ENCODE measurements at regions not wholly inside any gene's neighbourhood (a gene's known extent, or its start where the extent isn't known, plus 50 kb on each side); places are given as distances from the start of the nearest gene placed in this dataset.

DNA sequence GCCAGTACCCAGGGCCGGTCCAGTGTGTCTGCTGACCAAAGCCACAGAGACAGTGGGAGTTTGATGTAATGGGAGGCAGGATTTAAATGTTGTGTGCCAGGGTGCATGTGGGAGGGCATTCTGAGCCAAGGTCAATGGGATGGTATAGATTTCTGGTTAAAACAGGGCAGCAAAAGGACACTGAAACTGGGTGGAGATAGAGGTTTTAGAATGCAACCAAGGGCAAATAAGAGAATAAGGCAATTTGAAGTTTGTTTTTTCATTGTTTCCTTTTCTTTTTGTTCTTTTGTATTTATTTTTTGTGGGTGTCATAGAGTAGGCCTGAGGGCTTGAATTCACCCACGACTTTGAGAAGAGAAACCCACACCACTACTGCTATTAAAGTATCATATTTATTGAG lies 65.5 kb upstream of the CLINT1 start:
- no peaks in the 10 kb centered on the region; the same call in 1 of the 2 replicates for H3K27me3 ChIP-seq (ENCODE audit: insufficient read depth, low read length)
- H3K36me3 ChIP-seq (ENCODE audit: insufficient read depth, low read length): no peaks in the 10 kb centered on the region
- no peaks in the 10 kb centered on the region for H3F3A ChIP-seq (ENCODE audit: insufficient read depth, low read length)
- peaks cover under 1% of the 10 kb centered on the region for H3K4me1 ChIP-seq (ENCODE audit: insufficient read depth, low read length, severe bottlenecking)
- H3K27ac ChIP-seq (ENCODE audit: low read depth, low read length, poor library complexity, severe bottlenecking): no peak overlapping the region
- H3K9ac ChIP-seq (ENCODE audit: low read length): no peak overlapping the region
- TF ChIP-seq CTCF (IDR thresholded peaks at IDR 0.05; ENCODE audit: low read length): no peak
- TF ChIP-seq EZH2 (IDR thresholded peaks at IDR 0.05; ENCODE audit: borderline replicate concordance, low read length): no peak
- H4K20me1 ChIP-seq (ENCODE audit: insufficient read depth, low read length): no peaks in the 10 kb centered on the region
- no peaks in the 10 kb centered on the region for H3K79me2 ChIP-seq (ENCODE audit: insufficient read depth, low read length)
- no peak overlapping the region for H3K4me3 ChIP-seq (ENCODE audit: low read depth, low read length, poor library complexity, severe bottlenecking)
- no peaks in the 10 kb centered on the region for H3K9me2 ChIP-seq (ENCODE audit: low read depth, low read length)
- H2AFZ ChIP-seq (ENCODE audit: low read length): no peak overlapping the region
- H3K4me2 ChIP-seq (ENCODE audit: low read length): no peak overlapping the region
- no peaks in the 10 kb centered on the region for H3K9me3 ChIP-seq (ENCODE audit: low read length)

DNA sequence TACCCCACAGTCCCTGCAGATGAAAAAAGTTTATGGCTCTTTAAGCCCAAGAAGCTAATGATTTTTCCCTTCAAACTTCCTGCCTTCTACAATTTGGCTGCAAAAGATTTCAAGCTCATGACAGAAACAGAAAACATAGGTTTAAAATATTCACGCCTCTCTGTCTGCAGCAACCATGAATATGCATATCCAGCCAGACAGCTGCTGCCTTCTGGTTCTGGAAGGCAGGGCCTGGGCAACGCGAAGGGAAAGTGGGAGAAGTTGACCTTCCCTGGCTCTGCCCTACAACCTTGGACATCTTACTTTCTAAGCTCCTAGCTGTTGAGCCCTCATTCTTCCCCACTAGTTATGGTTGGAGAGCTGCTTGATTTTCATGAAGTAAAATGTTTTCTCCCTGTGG lies 64.8 kb upstream of the CLINT1 start:
- no peaks in the 10 kb centered on the region for H3K9me2 ChIP-seq (ENCODE audit: low read depth, low read length)
- no peaks in the 10 kb centered on the region; the same call in 1 of the 2 replicates for H3K27me3 ChIP-seq (ENCODE audit: insufficient read depth, low read length)
- H3K4me2 ChIP-seq (ENCODE audit: low read length): no peak overlapping the region
- no peak overlapping the region for H3K9ac ChIP-seq (ENCODE audit: low read length)
- H3K4me3 ChIP-seq (ENCODE audit: low read depth, low read length, poor library complexity, severe bottlenecking): no peak overlapping the region
- H3K27ac ChIP-seq (ENCODE audit: low read depth, low read length, poor library complexity, severe bottlenecking): no peak overlapping the region
- peaks cover 8% of the 10 kb centered on the region for H3K4me1 ChIP-seq (ENCODE audit: insufficient read depth, low read length, severe bottlenecking)
- H3F3A ChIP-seq (ENCODE audit: insufficient read depth, low read length): no peaks in the 10 kb centered on the region
- H3K9me3 ChIP-seq (ENCODE audit: low read length): no peaks in the 10 kb centered on the region
- no peaks in the 10 kb centered on the region for H3K79me2 ChIP-seq (ENCODE audit: insufficient read depth, low read length)
- TF ChIP-seq EZH2 (IDR thresholded peaks at IDR 0.05; ENCODE audit: borderline replicate concordance, low read length) (no peak), CTCF (IDR thresholded peaks at IDR 0.05; ENCODE audit: low read length) (no peak)
- H2AFZ ChIP-seq (ENCODE audit: low read length): no peak overlapping the region
- no peaks in the 10 kb centered on the region for H4K20me1 ChIP-seq (ENCODE audit: insufficient read depth, low read length)
- H3K36me3 ChIP-seq (ENCODE audit: insufficient read depth, low read length): no peaks in the 10 kb centered on the region

- TF ChIP-seq EZH2 (IDR thresholded peaks at IDR 0.05; ENCODE audit: borderline replicate concordance, low read length) (no peak), CTCF (IDR thresholded peaks at IDR 0.05; ENCODE audit: low read length) (no peak)
- H3K27me3 ChIP-seq (ENCODE audit: insufficient read depth, low read length): no peaks in the 10 kb centered on the region; the same call in 1 of the 2 replicates
- H4K20me1 ChIP-seq (ENCODE audit: insufficient read depth, low read length): no peaks in the 10 kb centered on the region
- H3K27ac ChIP-seq (ENCODE audit: low read depth, low read length, poor library complexity, severe bottlenecking): no peak overlapping the region
- H3F3A ChIP-seq (ENCODE audit: insufficient read depth, low read length): no peaks in the 10 kb centered on the region
- no peaks in the 10 kb centered on the region for H3K9me3 ChIP-seq (ENCODE audit: low read length)
- H2AFZ ChIP-seq (ENCODE audit: low read length): no peak overlapping the region
- H3K36me3 ChIP-seq (ENCODE audit: insufficient read depth, low read length): no peaks in the 10 kb centered on the region
- no peak overlapping the region for H3K4me2 ChIP-seq (ENCODE audit: low read length)
- H3K79me2 ChIP-seq (ENCODE audit: insufficient read depth, low read length): no peaks in the 10 kb centered on the region
- H3K9ac ChIP-seq (ENCODE audit: low read length): no peak overlapping the region
- H3K4me3 ChIP-seq (ENCODE audit: low read depth, low read length, poor library complexity, severe bottlenecking): no peak overlapping the region
- H3K4me1 ChIP-seq (ENCODE audit: insufficient read depth, low read length, severe bottlenecking): peaks cover 25% of the 10 kb centered on the region
- no peaks in the 10 kb centered on the region for H3K9me2 ChIP-seq (ENCODE audit: low read depth, low read length)
Observed at GRCh38 chr5:157922026-157922425, 63.1 kb upstream of the CLINT1 start.
